Type B pancreatic cell (in vitro differentiated cells): ENCODE measurements at regions not wholly inside any gene's neighbourhood (a gene's known extent, or its start where the extent isn't known, plus 50 kb on each side); places are given as distances from the start of the nearest gene placed in this dataset.

ENCODE experiments used
- DNase-seq: peaks from one replicate; pipeline ENCODE4 v3.0.0; 2021; ENCODE audit warnings: mixed read lengths; ENCODE audit not compliant: unreplicated experiment; ENCODE audit errors: extremely low spot score
- H3K27ac Mint-ChIP-seq: 2 replicates; pipeline ENCODE4 v1.8.0; 2021; ENCODE audit warnings: mild to moderate bottlenecking, mixed read lengths
- H3K27me3 Mint-ChIP-seq: 2 replicates; pipeline ENCODE4 v1.8.0; 2021; ENCODE audit warnings: mixed read lengths
- H3K36me3 Mint-ChIP-seq: 2 replicates; pipeline ENCODE4 v1.8.0; 2021; ENCODE audit warnings: mixed read lengths
- H3K4me1 Mint-ChIP-seq: one replicate; pipeline ENCODE4 v1.8.0; 2021; ENCODE audit warnings: mixed read lengths; ENCODE audit not compliant: unreplicated experiment
- H3K4me3 Mint-ChIP-seq: 2 replicates; pipeline ENCODE4 v1.8.0; 2021; ENCODE audit warnings: mild to moderate bottlenecking, mixed read lengths
- H3K9me3 Mint-ChIP-seq: 2 replicates; pipeline ENCODE4 v1.8.0; 2021; ENCODE audit warnings: mixed read lengths
- CTCF ChIP-seq: fragments of 200-600 bp; sonication (generic); conservative IDR thresholded peaks from 2 replicates; pipeline ENCODE4 v1.5.0; 2021; ENCODE audit warnings: antibody characterized with exemption, mild to moderate bottlenecking

DNA sequence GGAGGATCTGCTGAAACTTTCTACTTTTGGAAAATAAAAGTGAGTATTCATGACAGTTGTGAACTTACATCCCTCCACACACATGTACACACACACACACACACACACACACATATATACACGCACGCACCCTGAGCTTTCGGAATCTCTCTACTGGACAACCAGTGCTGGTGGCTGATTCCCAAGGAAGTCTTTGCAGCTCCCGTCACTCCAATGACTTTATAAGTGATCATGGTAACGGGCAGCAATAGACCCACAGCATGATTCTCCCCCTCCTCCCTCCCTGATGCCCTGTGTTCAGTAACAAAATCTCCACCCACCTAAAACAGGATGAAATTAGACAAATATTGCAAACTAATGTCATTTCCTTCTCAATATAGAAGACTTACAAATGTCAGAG is 364.9 kb downstream of the IRS1 start:
- no peak for TF ChIP-seq CTCF
- peak overlapping the region; percentile 7 for H3K4me3 Mint-ChIP-seq

DNA sequence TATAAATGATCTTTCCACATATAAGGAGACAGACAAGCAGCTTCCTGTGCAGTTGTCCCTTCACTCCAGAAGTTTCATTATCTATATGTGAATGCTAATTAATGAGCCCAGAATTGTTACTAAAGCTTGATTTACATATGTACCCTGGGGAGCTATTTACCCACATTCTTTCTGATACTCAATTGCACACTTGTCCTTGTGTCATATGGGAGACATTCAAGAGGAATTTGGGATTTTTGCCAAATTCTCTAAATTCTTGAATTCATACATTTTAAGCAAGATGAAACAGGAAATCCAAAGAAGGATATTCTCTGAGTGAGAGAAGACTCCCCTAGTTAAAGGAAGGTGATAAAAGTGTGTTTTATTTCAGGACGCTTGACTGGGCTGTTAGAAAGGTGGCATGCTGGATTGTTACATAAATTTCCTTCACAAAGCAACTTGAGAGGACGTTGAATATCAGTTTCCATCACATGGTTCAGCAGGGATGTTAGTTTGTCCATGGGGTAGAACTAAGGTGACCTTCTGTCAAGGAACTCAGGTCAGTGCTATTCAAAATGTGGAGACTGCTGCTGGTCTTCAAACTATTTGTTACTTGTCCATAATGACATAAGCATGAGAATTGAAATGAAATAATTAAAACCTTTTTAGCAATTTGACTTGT is 368.2 kb downstream of the IRS1 start:
- Mint-ChIP-seq H3K4me3 (no peak overlapping the region), H3K9me3 (peaks cover 6% of the 10 kb centered on the region), H3K27me3 (no peaks in the 10 kb centered on the region), H3K27ac (no peak overlapping the region), H3K36me3 (no peaks in the 10 kb centered on the region), H3K4me1 (peaks cover 28% of the 10 kb centered on the region)
- DNase-seq: no peak
- TF ChIP-seq CTCF: no peak

More for the DNA sequence above, 364.9 kb downstream of the IRS1 start:
- H3K9me3 Mint-ChIP-seq: peaks cover 6% of the 10 kb centered on the region
- peaks cover 25% of the 10 kb centered on the region for H3K4me1 Mint-ChIP-seq
- no peak for DNase-seq
- no peaks in the 10 kb centered on the region for H3K36me3 Mint-ChIP-seq
- no peaks in the 10 kb centered on the region for H3K27me3 Mint-ChIP-seq
- H3K27ac Mint-ChIP-seq: no peak overlapping the region

DNA sequence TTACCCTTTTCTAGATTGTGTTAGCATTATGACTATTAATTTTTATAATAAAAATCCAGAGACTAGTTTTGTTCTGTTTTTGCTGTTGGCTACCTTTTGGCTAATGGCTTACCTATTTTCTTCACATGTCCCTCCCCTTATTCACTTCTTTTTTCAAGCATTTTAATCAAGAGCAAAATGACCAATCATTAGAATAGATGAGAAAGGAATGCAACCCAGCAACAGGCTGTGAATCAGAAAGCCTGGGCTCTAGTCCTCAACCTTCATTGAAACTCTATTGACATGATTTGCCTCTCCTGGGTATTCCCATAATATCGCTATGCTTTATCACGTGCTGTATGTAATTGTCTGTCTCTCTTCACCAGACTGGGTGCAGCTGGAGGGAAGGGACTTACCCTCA is 370.1 kb downstream of the IRS1 start:
- DNase-seq: no peak
- Mint-ChIP-seq H3K9me3 (no peaks in the 10 kb centered on the region), H3K27ac (no peak overlapping the region), H3K36me3 (no peaks in the 10 kb centered on the region), H3K4me3 (no peak overlapping the region), H3K4me1 (peaks cover 26% of the 10 kb centered on the region), H3K27me3 (no peaks in the 10 kb centered on the region)
- TF ChIP-seq CTCF: no peak

- no peak for TF ChIP-seq CTCF
- DNase-seq: no peak
- Mint-ChIP-seq H3K9me3 (no peaks in the 10 kb centered on the region), H3K4me3 (no peak overlapping the region), H3K27me3 (no peaks in the 10 kb centered on the region), H3K36me3 (no peaks in the 10 kb centered on the region), H3K4me1 (peaks cover 36% of the 10 kb centered on the region), H3K27ac (no peak overlapping the region)
Observed at GRCh38 chr2:226427538-226428307, 371.9 kb downstream of the IRS1 start.

GRCh38 chr2:226426292-226426736 is 373.3 kb downstream of the IRS1 start:
- no peaks in the 10 kb centered on the region for H3K36me3 Mint-ChIP-seq
- H3K4me3 Mint-ChIP-seq: no peak overlapping the region
- H3K9me3 Mint-ChIP-seq: no peaks in the 10 kb centered on the region
- H3K4me1 Mint-ChIP-seq: peaks cover 30% of the 10 kb centered on the region
- no peak for TF ChIP-seq CTCF
- H3K27ac Mint-ChIP-seq: no peak overlapping the region
- DNase-seq: no peak
- H3K27me3 Mint-ChIP-seq: no peaks in the 10 kb centered on the region
